Stomach (tissue), 4 donors: ENCODE measurements at regions not wholly inside any gene's neighbourhood (a gene's known extent, or its start where the extent isn't known, plus 50 kb on each side); places are given as distances from the start of the nearest gene placed in this dataset.

Experiments used
- CTCF ChIP-seq, 7 experiments: fragments of 450-650 bp in 4 of 7; fragments of 200-600 bp in 3 of 7; sonication (generic) in 3 of 7; IDR thresholded peaks; one replicate each; pipeline ENCODE4 v1.5.1; 2016 to 2019; ENCODE audit warnings: antibody characterized with exemption in 7 of 7, control low read depth in 2 of 7, mild to moderate bottlenecking in 1 of 7
- POLR2A ChIP-seq, 4 donors: fragments of 450-650 bp; IDR thresholded peaks; one replicate each; pipeline ENCODE4 v1.6.1; 2016; ENCODE audit warnings: antibody characterized with exemption in 4 of 4, control low read depth in 2 of 4, mild to moderate bottlenecking in 1 of 4, moderate library complexity in 1 of 4
- POLR2AphosphoS5 ChIP-seq, 3 donors: sonication (generic); formaldehyde crosslinking; IDR thresholded peaks; one replicate each; pipeline ENCODE4 v1.6.1; 2016; ENCODE audit warnings: antibody characterized with exemption in 3 of 3

- no peak for TF ChIP-seq CTCF (IDR thresholded peaks at IDR 0.05)
- no peak for TF ChIP-seq POLR2A (IDR thresholded peaks at IDR 0.05)
- no peak for TF ChIP-seq POLR2AphosphoS5 (IDR thresholded peaks at IDR 0.05)
Measured at GRCh38 chr1:112075566-112075965, 86.1 kb upstream of the KCND3 start.
